Coronary artery (tissue), 2 donors: ENCODE measurements at regions not wholly inside any gene's neighbourhood (a gene's known extent, or its start where the extent isn't known, plus 50 kb on each side); places are given as distances from the start of the nearest gene placed in this dataset.

ENCODE experiments used
- DNase-seq: peaks from one replicate; pipeline ENCODE4 v3.0.0-alpha.2; 2017; ENCODE audit warnings: low spot score
- H3K27ac ChIP-seq, 2 donors: fragments of 200-600 bp; sonication (generic); one replicate each; pipeline ENCODE4 v1.5.1; 2016 to 2019
- H3K4me3 ChIP-seq: fragments of 200-600 bp; sonication (generic); 2 replicates; pipeline ENCODE4 v1.5.1; 2016; ENCODE audit warnings: mild to moderate bottlenecking, moderate library complexity
- TF ChIP-seq, protein P1 (sequence below): fragments of 200-600 bp; sonication (generic); IDR thresholded peaks from one replicate; pipeline ENCODE4 v1.5.1; 2019; ENCODE audit warnings: antibody characterized with exemption

DNA sequence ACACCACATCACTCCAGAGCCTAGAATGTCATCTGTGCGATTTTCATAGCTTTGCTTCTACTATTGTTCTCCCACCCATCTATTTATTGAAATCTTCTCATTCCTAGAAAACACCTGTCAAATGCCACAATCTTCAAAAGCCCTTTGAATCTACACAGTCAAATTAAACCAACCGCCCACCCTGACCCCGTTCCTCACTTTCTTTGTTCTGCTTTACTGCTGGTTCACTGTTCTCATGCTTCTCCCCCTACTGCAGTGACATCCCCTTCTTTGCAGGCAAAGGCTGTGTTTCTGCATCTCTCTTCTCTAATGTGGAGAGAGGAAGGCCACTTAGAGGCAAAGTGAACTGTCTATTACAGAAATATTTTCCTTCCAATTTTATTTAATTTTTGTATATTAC is 152.4 kb upstream of the NEBL start:
- Histone ChIP-seq H3K4me3 (no peak overlapping the region), H3K27ac (no peak overlapping the region)
- no peak for DNase-seq
- TF ChIP-seq, protein P1, sequence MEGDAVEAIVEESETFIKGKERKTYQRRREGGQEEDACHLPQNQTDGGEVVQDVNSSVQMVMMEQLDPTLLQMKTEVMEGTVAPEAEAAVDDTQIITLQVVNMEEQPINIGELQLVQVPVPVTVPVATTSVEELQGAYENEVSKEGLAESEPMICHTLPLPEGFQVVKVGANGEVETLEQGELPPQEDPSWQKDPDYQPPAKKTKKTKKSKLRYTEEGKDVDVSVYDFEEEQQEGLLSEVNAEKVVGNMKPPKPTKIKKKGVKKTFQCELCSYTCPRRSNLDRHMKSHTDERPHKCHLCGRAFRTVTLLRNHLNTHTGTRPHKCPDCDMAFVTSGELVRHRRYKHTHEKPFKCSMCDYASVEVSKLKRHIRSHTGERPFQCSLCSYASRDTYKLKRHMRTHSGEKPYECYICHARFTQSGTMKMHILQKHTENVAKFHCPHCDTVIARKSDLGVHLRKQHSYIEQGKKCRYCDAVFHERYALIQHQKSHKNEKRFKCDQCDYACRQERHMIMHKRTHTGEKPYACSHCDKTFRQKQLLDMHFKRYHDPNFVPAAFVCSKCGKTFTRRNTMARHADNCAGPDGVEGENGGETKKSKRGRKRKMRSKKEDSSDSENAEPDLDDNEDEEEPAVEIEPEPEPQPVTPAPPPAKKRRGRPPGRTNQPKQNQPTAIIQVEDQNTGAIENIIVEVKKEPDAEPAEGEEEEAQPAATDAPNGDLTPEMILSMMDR, result no peak

GRCh38 chr10:21048068-21048467 is 151.0 kb upstream of the NEBL start:
- TF ChIP-seq, protein P1, result no peak

DNA sequence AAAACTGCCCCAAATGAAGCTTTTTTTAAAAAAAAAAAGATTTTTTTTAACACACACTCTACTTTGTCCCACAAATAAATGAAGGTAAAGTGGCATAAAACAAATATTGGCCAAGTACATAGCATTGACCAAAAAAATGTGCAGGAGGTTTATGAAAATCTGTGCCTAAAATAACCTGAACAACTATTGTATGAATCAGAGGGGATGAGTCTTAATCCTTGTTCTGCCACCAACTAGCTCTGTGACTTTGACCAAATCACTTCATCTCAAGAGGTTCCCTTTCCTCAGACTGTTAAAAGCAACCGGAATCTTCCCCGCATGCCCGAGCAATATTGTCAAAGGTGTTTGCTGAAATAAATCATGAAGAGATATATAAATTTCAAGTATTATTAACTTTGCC is 150.4 kb upstream of the NEBL start:
- TF ChIP-seq, protein P1, result no peak

More at GRCh38 chr10:21048068-21048467, 151.0 kb upstream of the NEBL start:
- no peak overlapping the region for H3K4me3 ChIP-seq
- DNase-seq, result no peak
- no peak overlapping the region for H3K27ac ChIP-seq

DNA sequence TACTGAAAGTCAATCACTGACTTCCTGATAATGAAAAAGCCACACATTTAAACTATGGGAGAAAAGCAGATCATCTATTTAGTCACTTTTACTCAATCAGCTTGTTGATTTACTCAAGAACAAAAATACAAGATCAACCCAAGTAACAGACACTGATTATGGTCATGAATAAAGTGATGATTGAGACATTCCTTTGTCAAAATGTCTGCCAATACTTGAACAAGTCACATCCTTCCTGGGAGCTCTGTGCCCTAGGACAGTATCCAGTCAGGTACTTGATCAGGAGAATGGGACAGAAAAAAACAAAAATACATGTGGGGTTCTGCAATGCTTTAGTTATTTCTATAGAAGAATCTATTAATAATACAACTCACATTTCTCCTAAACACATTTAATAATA is 150.0 kb upstream of the NEBL start:
- DNase-seq, result no peak
- H3K27ac ChIP-seq, result no peak overlapping the region
- TF ChIP-seq, protein P1, result no peak
- H3K4me3 ChIP-seq, result no peak overlapping the region

More for the DNA sequence above, 150.4 kb upstream of the NEBL start:
- no peak for DNase-seq
- no peak overlapping the region for H3K27ac ChIP-seq
- no peak overlapping the region for H3K4me3 ChIP-seq

GRCh38 chr10:21043044-21043443 is 145.9 kb upstream of the NEBL start:
- no peak overlapping the region for H3K27ac ChIP-seq
- no peak for DNase-seq

GRCh38 chr10:21042536-21042935 is 145.4 kb upstream of the NEBL start:
- Histone ChIP-seq H3K4me3 (no peak overlapping the region), H3K27ac (no peak overlapping the region)
- no peak for DNase-seq

More at GRCh38 chr10:21043044-21043443, 145.9 kb upstream of the NEBL start:
- no peak overlapping the region for H3K4me3 ChIP-seq
- TF ChIP-seq, protein P1, result no peak

More at GRCh38 chr10:21042536-21042935, 145.4 kb upstream of the NEBL start:
- TF ChIP-seq, protein P1, result no peak
